ENCODE measurements at regions not wholly inside any gene's neighbourhood (a gene's known extent, or its start where the extent isn't known, plus 50 kb on each side); places are given as distances from the start of the nearest gene placed in this dataset.

DNA sequence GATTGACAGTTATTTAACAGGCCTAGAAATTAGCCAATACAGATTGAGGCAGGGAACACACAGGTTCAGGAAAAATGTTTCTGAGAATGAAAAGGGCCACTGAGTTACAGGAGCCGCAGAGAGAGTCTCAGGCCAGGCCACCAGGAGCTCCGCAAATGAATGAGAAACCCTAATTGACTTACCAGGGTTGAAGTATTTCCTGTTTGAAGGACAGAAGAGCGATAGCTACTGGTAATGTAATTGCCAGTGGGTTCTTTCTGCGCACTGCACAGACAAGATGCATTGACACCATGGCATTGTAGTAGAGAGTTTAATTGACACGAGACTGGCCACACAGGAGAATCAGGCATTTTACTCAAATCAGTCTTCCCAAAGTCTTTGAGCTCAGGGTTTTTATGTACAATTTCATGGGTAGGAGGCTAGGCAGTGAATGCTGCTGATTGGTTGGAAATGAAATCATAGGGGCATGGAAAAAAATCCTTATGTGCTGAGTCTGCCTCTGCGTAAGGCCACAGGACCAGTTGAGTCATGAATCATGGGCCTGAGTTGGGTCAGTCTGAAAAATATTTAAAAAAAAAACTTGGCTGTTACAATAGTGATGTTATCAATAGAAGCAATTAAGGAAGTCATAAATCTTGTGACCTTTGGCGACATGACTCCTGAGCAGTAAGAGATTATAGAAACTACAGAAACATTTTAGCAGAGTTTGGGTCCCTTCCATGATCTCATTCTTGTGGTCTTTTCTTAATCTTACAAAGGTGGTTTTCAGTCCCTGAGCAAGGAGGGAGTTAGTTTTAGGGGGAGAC lies 203.8 kb downstream of the CASP12 start:
- TF ChIP-seq, protein P1, sequence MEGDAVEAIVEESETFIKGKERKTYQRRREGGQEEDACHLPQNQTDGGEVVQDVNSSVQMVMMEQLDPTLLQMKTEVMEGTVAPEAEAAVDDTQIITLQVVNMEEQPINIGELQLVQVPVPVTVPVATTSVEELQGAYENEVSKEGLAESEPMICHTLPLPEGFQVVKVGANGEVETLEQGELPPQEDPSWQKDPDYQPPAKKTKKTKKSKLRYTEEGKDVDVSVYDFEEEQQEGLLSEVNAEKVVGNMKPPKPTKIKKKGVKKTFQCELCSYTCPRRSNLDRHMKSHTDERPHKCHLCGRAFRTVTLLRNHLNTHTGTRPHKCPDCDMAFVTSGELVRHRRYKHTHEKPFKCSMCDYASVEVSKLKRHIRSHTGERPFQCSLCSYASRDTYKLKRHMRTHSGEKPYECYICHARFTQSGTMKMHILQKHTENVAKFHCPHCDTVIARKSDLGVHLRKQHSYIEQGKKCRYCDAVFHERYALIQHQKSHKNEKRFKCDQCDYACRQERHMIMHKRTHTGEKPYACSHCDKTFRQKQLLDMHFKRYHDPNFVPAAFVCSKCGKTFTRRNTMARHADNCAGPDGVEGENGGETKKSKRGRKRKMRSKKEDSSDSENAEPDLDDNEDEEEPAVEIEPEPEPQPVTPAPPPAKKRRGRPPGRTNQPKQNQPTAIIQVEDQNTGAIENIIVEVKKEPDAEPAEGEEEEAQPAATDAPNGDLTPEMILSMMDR (IDR thresholded peaks at IDR 0.05; ENCODE audit: insufficient read depth, missing control alignments): no peak
- DNase-seq (ENCODE audit: insufficient read length, low spot score): no peak
- no peak for FAIRE-seq

DNA sequence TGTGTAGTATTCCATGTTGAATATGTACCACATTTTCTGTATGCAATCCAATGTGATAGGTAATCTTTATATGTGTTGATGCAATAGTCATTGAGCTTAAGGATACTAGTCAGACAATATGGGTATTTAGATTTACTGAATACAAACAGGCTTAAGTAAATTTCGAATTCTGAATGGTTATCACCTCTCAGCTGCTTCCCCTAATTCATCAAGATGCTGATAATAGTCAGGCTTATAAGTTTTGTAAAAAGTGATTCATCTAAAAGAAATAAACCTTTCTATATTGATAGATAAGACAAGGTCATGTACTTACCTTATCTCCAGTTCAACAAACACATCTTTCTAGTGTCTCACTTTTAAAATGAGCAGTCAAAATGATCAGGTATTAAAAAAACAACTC lies 205.5 kb downstream of the CASP12 start:
- no peak for FAIRE-seq
- TF ChIP-seq, protein P1 (IDR thresholded peaks at IDR 0.05; ENCODE audit: insufficient read depth, missing control alignments): no peak
- DNase-seq (ENCODE audit: insufficient read length, low spot score): no peak

GRCh38 chr11:104691129-104691528 lies 207.1 kb downstream of the CASP12 start:
- no peak for FAIRE-seq
- DNase-seq (ENCODE audit: insufficient read length, low spot score): no peak
- TF ChIP-seq, protein P1 (IDR thresholded peaks at IDR 0.05; ENCODE audit: insufficient read depth, missing control alignments): no peak

DNA sequence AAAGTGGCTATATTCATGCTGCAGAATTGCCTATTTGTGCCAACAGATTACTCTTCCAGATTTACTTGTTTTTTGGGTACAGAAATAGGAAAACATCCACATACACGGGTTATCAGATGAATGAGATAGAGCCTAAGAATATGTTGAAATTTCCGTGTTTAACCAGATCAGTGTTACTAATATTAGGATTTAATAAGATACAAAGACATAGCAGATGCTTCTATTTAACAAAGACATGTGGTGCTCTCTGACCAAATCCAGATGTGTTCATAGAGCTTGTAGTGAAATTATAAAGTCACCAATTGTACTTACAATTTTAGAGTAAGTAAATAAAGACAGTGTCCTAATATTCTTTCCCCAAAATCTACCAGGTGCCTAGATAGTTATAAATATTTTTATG lies 208.0 kb downstream of the CASP12 start:
- DNase-seq (ENCODE audit: insufficient read length, low spot score) (no peak), FAIRE-seq (no peak)
- TF ChIP-seq, protein P1 (IDR thresholded peaks at IDR 0.05; ENCODE audit: insufficient read depth, missing control alignments): no peak

GRCh38 chr11:104688731-104689130 lies 209.5 kb downstream of the CASP12 start:
- no peak for FAIRE-seq
- TF ChIP-seq, protein P1 (IDR thresholded peaks at IDR 0.05; ENCODE audit: insufficient read depth, missing control alignments): no peak
- no peak for DNase-seq (ENCODE audit: insufficient read length, low spot score)

- no peak for FAIRE-seq
- DNase-seq (ENCODE audit: insufficient read length, low spot score): no peak
- TF ChIP-seq, protein P1 (IDR thresholded peaks at IDR 0.05; ENCODE audit: insufficient read depth, missing control alignments): no peak
Measured at GRCh38 chr11:104682206-104682605, 216.1 kb downstream of the CASP12 start.

DNA sequence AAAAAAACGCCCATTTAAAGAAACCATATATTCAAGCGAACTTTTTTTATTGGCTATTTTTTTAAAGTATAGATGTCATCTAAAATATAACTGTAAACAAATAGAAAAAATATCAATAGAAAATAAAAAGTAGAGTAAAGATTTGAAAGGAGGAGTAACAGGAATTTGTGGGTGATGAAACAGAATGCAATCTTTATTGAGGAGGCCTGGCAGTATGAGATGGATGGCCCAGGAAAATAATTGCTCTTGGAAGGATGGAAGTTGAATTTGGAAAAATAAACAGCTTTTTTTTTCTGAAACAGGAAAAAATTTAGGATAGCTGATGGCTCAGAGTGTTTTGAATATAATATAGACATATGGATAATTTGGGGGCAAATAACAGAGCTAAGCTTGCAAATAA lies 219.0 kb downstream of the CASP12 start:
- no peak for FAIRE-seq
- no peak for DNase-seq (ENCODE audit: insufficient read length, low spot score)
- TF ChIP-seq, protein P1 (IDR thresholded peaks at IDR 0.05; ENCODE audit: insufficient read depth, missing control alignments): no peak
